GM13976 (cell line): ENCODE measurements at regions not wholly inside any gene's neighbourhood (a gene's known extent, or its start where the extent isn't known, plus 50 kb on each side); places are given as distances from the start of the nearest gene placed in this dataset.

ENCODE experiments used
- DNase-seq: peaks from one replicate; pipeline ENCODE4 v3.0.0; 2012; ENCODE audit warnings: low spot score
- CTCF ChIP-seq: IDR thresholded peaks from 2 replicates; pipeline ENCODE4 v1.5.1; 2012; ENCODE audit warnings: borderline replicate concordance, mild to moderate bottlenecking; ENCODE audit not compliant: insufficient read depth; ENCODE audit errors: extremely low read depth, missing control alignments, control extremely low read depth
- in situ Hi-C: fragments of 300-500 bp; cut with MboI; formaldehyde crosslinking; loops from one replicate; pipeline ENCODE4 v1.12.0; 2022; ENCODE audit warnings: low sequenced_read_pairs, mixed read lengths, inconsistent platforms; ENCODE audit not compliant: unreplicated experiment

DNA sequence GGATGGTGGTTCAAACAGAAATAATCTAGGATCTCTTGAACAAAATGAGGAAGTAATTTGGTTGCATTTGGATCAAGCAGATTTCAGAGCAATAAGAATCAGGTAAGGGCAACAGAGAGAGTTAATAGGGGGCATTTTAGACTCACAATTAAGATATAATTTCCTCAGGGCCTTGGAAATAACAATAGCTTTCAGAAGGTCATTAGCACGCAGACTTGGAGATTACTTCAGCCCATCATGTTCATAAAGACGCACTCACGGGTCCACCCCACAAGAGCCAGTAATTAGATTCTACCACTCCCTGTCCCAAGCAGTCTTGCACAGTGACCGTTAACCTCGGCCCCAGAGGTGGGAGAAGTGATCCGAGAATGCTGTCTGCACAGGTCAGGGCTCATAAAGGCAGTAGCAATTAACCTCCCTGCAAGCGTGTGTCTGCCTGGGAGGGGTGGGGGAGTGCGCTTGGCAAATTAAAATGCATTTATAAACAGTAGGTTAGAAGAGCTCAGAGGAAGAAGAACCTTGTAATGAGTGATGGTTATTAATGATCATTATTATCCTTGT is 125.7 kb upstream of the CCDC196 start:
- no peak for TF ChIP-seq CTCF
- in situ Hi-C loops, result no loop called here
- DNase-seq, result no peak

DNA sequence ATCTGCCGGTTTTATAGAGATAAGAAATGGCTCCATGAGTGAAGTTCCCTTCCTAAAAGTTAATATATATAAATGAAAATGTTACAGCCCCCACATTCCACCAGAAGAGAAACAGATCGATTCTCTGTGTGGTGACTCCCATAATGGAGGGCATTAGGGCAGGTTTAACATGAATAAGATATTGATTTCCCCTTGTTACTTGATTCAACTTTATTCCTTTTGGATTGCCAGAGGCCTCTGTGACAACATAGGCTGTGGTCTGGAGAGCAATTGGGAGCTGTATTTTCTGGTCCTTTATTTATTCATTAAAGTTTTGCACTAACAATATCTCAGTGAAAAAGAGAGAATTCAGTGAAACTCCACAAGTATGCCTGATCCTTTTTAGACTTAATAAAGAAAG is 125.2 kb upstream of the CCDC196 start:
- TF ChIP-seq CTCF, result no peak
- in situ Hi-C loops, result no loop called here

DNA sequence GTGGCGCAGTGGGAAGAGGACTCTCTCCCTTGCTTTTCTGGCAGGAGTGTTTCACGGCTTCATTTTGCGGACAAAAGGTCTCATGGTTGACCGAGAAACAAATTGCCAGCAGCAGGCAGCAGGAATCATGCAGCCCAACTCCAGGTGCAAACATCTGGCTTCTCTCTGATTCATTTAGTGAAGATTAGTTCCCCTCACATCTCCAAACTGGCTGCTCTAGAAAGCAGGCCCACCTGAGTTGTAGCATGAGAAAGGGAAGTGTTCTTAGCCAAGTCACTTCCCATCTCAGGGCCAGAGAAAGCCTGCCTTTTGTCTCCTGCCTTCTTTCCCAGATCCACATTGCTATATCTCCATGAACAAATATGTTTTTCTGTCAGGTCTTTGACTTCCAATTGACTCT is 120.8 kb upstream of the CCDC196 start:
- no peak for TF ChIP-seq CTCF
- DNase-seq, result no peak
- in situ Hi-C loops, result no loop called here

More for the DNA sequence above, 125.2 kb upstream of the CCDC196 start:
- no peak for DNase-seq

DNA sequence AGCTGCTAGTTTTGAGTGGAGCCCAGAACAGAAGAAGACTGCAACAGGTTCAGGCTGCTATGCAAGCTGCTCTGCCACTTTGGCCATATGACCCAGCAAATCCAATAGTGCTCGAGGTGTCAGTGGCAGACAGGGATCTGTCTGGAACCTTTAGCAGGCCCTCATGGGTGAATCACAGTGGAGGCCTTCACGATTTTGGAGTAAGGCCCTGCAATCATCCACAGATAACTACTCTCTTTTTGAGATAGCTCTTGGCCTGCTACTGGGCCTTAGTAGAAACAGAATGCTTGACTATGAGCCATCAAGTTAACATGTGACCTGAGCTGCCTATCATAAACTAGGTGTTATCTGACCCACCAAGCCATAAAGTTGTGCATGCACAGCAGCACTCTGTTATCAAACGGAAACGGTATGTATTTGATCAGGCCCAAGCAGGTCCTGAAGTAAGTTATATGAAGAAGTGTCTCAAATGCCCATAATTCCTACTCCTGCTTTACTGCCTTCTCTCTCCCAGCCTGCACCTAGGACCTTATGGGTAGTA is 116.9 kb upstream of the CCDC196 start:
- in situ Hi-C loops, result no loop called here
- TF ChIP-seq CTCF, result no peak
- no peak for DNase-seq

DNA sequence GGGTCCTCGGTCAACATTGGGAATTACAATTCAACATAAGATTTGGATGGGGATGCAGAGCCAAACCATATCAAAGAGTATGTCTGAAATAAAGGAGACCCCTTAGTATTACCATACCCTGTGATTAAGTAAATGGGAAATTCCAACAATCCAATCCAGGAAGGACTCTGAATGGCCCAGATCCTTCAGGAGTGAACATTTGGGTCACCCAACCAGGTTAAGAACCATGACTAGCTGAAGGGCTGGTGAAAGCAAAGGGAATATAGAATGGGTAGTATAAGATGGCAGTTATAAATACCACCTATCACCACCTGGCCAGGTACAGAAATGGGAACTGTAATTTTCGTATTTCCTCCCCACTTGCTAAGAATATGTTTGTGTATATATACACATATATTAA is 114.4 kb upstream of the CCDC196 start:
- in situ Hi-C loops, result no loop called here
- DNase-seq, result no peak
- no peak for TF ChIP-seq CTCF

DNA sequence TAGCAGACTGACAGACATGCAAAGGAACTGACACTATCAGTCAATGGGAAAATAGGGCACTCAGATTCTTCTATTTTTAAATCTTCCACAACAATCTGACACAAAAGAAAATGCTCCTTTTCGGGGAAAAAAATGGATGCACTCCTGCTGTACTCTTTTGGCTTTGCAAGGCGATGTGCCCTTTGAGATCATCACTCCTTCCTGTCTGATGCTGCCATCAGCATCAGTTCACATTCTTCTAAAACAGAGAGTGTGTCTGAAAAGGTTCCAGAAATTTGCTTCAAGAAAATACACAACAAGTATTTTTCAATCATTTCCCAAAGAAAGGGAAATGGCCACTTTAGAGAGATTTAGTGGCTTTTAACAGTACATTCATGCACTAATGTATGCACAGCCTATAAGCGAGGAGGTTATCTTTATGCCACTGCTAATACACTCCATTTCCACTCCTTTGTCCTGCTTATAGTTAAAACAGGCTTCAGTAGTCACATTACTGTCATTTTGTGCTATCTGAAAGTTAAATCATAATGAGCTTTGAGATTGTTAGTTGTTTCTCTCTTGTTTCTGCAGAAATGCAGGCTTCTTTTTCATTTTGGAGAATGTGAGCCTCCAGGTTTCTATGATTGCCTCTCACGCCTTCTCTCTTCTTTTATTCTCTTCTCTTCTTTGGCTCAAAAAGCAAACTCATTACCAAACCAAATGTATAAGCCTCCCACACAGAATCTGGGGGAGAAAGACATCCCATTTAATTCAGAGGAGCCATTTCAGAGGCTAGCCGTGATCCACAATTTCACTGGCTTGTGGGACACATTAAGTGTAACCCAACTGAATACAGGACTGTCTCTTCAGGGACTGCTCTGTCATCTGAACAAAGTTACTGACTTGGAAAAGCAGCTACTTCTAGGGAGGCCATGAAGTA is 110.9 kb upstream of the CCDC196 start:
- in situ Hi-C loops, result no loop called here
- DNase-seq, result no peak
- TF ChIP-seq CTCF, result no peak
